RWPE2 (cell line): ENCODE measurements at regions not wholly inside any gene's neighbourhood (a gene's known extent, or its start where the extent isn't known, plus 50 kb on each side); places are given as distances from the start of the nearest gene placed in this dataset.

Experiments
- ATAC-seq: fragments of 200-7000 bp; cut with Tn5 transposase; 3 replicates; pipeline ENCODE4 v1.9.1; 2021; ENCODE audit warnings: low read depth
- DNase-seq: peaks from one replicate; pipeline ENCODE4 v3.0.0-alpha.2; 2020; ENCODE audit warnings: low spot score
- H3K27ac ChIP-seq: fragments of 450-650 bp; 2 replicates; pipeline ENCODE4 v1.5.1; 2017; ENCODE audit warnings: mild to moderate bottlenecking; ENCODE audit not compliant: poor library complexity, severe bottlenecking
- H3K27me3 ChIP-seq: fragments of 250-450 bp; sonication (Bioruptor Pico); 2 replicates; pipeline ENCODE4 v1.5.1; 2021; ENCODE audit warnings: mild to moderate bottlenecking, moderate library complexity; ENCODE audit not compliant: insufficient read depth, poor library complexity, severe bottlenecking
- H3K36me3 ChIP-seq: fragments of 250-450 bp; sonication (Bioruptor Pico); 2 replicates; pipeline ENCODE4 v1.5.1; 2020; ENCODE audit warnings: low read depth, mild to moderate bottlenecking, moderate library complexity
- H3K4me1 ChIP-seq: fragments of 250-450 bp; sonication (Bioruptor Pico); 2 replicates; pipeline ENCODE4 v1.5.1; 2021; ENCODE audit warnings: mild to moderate bottlenecking, moderate library complexity; ENCODE audit not compliant: insufficient read depth, poor library complexity, severe bottlenecking
- H3K4me3 ChIP-seq: fragments of 250-450 bp; sonication (Bioruptor Pico); 2 replicates; pipeline ENCODE4 v1.5.1; 2021; ENCODE audit warnings: mild to moderate bottlenecking, moderate library complexity; ENCODE audit not compliant: severe bottlenecking
- H3K9me3 ChIP-seq: fragments of 250-450 bp; sonication (Bioruptor Pico); 2 replicates; pipeline ENCODE4 v1.5.1; 2021; ENCODE audit warnings: mild to moderate bottlenecking, moderate library complexity; ENCODE audit not compliant: severe bottlenecking
- TF ChIP-seq, protein P1 (sequence below): fragments of 450-650 bp; IDR thresholded peaks from one replicate; pipeline ENCODE4 v1.5.1; 2017; ENCODE audit warnings: mild to moderate bottlenecking, moderate library complexity; ENCODE audit not compliant: poor library complexity, severe bottlenecking

DNA sequence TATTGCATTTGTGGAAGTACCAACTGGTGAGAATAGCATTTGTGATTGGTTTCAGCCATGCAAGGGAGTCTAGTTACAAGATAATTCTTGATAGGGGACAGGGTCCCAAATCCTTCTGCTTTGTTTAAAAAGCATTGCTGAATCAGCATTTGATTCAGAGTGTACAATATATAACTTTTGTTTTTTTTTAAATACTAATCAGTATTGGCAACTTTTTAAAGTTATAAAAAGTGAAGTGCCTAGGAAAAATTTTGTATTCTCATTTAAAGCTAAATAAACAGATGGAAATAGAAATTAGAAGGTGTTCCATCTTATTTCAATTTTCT, 75.4 kb upstream of the SLC25A26 start:
- no peaks in the 10 kb centered on the region for H3K27me3 ChIP-seq
- no peaks in the 10 kb centered on the region for H3K36me3 ChIP-seq
- no peak overlapping the region for H3K27ac ChIP-seq
- H3K9me3 ChIP-seq, result no peaks in the 10 kb centered on the region
- DNase-seq, result no peak
- no peak overlapping the region for H3K4me3 ChIP-seq
- no peak for ATAC-seq
- H3K4me1 ChIP-seq, result no peaks in the 10 kb centered on the region
- TF ChIP-seq, protein P1, sequence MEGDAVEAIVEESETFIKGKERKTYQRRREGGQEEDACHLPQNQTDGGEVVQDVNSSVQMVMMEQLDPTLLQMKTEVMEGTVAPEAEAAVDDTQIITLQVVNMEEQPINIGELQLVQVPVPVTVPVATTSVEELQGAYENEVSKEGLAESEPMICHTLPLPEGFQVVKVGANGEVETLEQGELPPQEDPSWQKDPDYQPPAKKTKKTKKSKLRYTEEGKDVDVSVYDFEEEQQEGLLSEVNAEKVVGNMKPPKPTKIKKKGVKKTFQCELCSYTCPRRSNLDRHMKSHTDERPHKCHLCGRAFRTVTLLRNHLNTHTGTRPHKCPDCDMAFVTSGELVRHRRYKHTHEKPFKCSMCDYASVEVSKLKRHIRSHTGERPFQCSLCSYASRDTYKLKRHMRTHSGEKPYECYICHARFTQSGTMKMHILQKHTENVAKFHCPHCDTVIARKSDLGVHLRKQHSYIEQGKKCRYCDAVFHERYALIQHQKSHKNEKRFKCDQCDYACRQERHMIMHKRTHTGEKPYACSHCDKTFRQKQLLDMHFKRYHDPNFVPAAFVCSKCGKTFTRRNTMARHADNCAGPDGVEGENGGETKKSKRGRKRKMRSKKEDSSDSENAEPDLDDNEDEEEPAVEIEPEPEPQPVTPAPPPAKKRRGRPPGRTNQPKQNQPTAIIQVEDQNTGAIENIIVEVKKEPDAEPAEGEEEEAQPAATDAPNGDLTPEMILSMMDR, result no peak

DNA sequence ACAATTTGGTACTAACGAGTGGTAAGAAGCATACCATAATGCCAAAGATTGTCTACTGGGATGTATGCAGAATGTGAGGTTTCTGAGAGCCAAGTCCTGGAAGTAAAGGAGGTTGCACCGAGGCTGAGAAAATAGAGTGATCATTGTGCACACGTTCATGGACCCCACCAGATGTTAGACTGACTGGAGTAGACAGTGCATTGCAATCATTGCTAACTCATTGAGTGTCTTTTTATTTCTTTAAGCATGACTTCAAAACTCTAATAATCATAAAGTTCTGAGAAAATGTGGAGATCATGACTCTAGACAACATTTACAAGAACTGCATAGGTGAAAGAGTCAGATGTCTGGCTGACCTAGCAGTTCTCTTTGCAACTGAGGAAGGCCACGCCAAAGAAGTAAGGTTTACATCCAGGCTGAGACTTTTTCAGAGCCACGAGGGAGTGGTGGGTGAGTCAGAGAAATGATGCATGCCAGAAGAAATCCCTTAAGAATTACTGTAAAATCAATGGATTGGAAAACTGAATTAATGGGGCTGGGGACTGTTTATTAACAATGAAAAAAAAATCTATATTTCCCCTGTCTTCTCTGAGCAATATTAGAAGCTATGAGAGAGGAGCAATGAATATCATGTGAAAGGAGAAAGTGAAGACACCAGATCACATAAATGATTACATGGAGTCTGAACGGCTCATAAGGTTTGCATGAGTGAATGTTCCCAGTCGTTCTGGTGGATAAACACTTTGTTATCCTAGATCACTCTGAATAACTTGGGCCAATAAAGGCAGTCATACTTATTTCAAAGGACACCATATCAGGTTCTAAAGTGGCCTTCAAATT, 76.0 kb upstream of the SLC25A26 start:
- TF ChIP-seq, protein P1, result no peak
- DNase-seq, result no peak
- Histone ChIP-seq H3K27me3 (no peaks in the 10 kb centered on the region), H3K9me3 (no peaks in the 10 kb centered on the region), H3K4me1 (no peaks in the 10 kb centered on the region), H3K36me3 (no peaks in the 10 kb centered on the region), H3K27ac (no peak overlapping the region), H3K4me3 (no peak overlapping the region)
- ATAC-seq, result peak; percentile 75; the same call in 2 of the 3 replicates

DNA sequence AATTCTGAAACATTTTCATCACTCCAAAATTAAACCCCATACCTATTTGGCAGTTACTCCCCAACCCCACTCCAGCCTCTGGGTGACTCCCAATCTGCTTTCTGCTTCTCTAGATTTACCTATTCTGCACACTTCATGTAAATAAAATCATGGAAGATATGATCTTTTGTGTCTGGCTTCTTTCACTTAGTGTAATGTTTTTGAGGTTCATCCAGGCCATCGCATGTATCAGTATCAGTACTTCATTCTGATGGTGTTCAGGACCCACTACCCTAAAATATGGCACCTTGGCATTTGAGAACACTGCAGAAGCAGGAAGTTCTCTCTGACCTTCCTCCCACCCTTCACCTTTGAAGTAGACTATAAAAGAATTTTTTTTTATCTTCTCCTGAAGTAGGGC, 78.7 kb upstream of the SLC25A26 start:
- no peaks in the 10 kb centered on the region for H3K36me3 ChIP-seq
- no peak for DNase-seq
- H3K4me1 ChIP-seq, result no peaks in the 10 kb centered on the region
- TF ChIP-seq, protein P1, result no peak
- no peak overlapping the region for H3K27ac ChIP-seq
- no peak overlapping the region for H3K4me3 ChIP-seq
- no peaks in the 10 kb centered on the region for H3K27me3 ChIP-seq
- no peak for ATAC-seq
- H3K9me3 ChIP-seq, result no peaks in the 10 kb centered on the region

DNA sequence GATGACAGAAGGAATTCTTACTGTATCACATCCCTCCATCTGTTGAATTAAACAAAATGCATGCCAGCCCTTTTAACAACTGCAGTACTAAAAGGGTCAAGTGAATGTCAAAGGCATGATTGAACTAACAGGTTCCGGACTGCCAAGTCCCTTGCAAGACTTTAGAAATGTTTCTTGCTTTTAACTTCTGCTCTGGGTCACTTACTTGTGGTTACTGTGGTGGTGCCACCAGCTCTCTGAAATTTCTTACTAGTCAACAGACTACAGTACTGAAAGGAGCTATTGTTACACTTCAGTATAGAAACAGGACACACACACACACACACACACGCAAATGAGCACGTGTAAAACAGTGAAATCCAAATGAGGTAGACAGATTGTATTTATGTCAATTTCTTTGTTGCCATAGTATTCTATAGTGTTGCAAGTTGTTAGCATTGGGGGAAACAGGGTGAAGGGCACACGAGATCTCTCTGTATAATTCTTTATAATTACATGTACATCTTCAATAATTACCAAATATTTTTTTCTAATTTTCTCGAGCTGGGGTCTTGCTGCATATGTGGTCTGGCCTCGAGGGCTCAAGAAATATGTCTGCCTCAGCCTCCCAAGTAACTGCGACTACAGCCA, 79.9 kb upstream of the SLC25A26 start:
- H3K27me3 ChIP-seq, result no peaks in the 10 kb centered on the region
- H3K4me1 ChIP-seq, result no peaks in the 10 kb centered on the region
- H3K36me3 ChIP-seq, result no peaks in the 10 kb centered on the region
- TF ChIP-seq, protein P1, result no peak
- ATAC-seq (no peak), DNase-seq (no peak)
- H3K4me3 ChIP-seq, result no peak overlapping the region
- no peaks in the 10 kb centered on the region for H3K9me3 ChIP-seq
- H3K27ac ChIP-seq, result no peak overlapping the region

DNA sequence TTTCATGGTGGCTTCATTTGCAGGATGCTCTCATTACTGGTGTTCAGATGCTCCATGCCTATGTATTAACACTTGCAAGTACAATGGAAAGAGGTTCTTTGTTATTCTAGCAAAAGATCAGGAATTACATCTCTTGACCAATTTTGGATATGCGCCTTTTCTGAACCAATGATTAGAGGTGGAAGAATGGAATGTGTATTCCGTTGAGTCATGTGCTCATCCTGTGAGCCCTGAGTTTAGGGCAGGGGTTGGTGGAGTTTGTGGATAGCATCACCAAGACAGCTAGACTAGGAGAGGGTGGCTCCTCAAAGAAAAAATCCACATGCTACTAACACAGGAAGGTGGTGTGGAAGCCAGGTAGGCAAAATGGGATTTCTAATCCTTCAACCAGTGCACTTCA, 80.7 kb upstream of the SLC25A26 start:
- Histone ChIP-seq H3K9me3 (no peaks in the 10 kb centered on the region), H3K36me3 (no peaks in the 10 kb centered on the region), H3K27me3 (no peaks in the 10 kb centered on the region), H3K4me1 (no peaks in the 10 kb centered on the region), H3K27ac (no peak overlapping the region), H3K4me3 (no peak overlapping the region)
- DNase-seq (no peak), ATAC-seq (no peak; the same call in 2 of the 3 replicates)
- TF ChIP-seq, protein P1, result no peak
